HCT116 (cell line): ENCODE measurements at regions not wholly inside any gene's neighbourhood (a gene's known extent, or its start where the extent isn't known, plus 50 kb on each side); places are given as distances from the start of the nearest gene placed in this dataset.

Source experiments
- ATAC-seq: fragments of 200-7000 bp; cut with Tn5 transposase; 2 replicates; pipeline ENCODE4 v1.9.1; 2020; ENCODE audit warnings: mild to moderate bottlenecking, moderate library complexity
- BruUV-seq: library from RNA; stranded (reverse); fragments of 400-500 nt; replicated peaks from 2 replicates; lab custom pipeline; 2021; lab: Mats Ljungman, UMichigan
- CTCF ChIA-PET: fragments of 300-600 bp; sonication (Branson Sonifier 250); formaldehyde crosslinking; loops from one replicate; lab custom pipeline; 2021; ENCODE audit warnings: antibody characterized with exemption; lab: Charles Lee
- POLR2A ChIA-PET: fragments of 300-600, 350-600 bp; sonication (Branson Sonifier 250); formaldehyde crosslinking; loops from one replicate; lab custom pipeline; 2021; ENCODE audit warnings: antibody characterized with exemption; lab: Charles Lee
- RAD21 ChIA-PET, 2 experiments: fragments of 300-600 bp; sonication (Branson Sonifier 250); formaldehyde crosslinking; loops; one replicate each; lab custom pipeline; 2023; ENCODE audit warnings: low total read pairs in 2 of 2; ENCODE audit not compliant: uncharacterized antibody in 2 of 2, unreplicated experiment in 2 of 2, low non-redundant PET in 1 of 2; lab: Charles Lee
- DNase-seq: peaks from one replicate; pipeline ENCODE4 v3.0.0-alpha.2; 2010; ENCODE audit warnings: low read depth, low spot score
- H2AFZ ChIP-seq: fragments of 200-600 bp; shearing (Covaris generic), sonication (generic); 2 replicates; pipeline ENCODE4 v1.6.1; 2017; ENCODE audit warnings: low read depth, mixed run types, mixed read lengths, antibody characterized with exemption, low read length; ENCODE audit not compliant: poor library complexity, severe bottlenecking
- H3K27ac ChIP-seq: 2 replicates; pipeline ENCODE4 v1.5.1; 2012; ENCODE audit warnings: low read depth, low read length
- H3K27me3 ChIP-seq: fragments of 200-600 bp; sonication (generic); 2 replicates; pipeline ENCODE4 v1.6.1; 2016; ENCODE audit warnings: mixed run types, low read length, mixed read lengths; ENCODE audit not compliant: insufficient read depth
- H3K36me3 ChIP-seq, 2 experiments: fragments of 200-500 bp in 1 of 2; fragments of 200-600 bp in 1 of 2; sonication (Bioruptor generic) in 1 of 2; sonication (generic) in 1 of 2; 2 replicates each; pipeline versions ENCODE4 v1.5.1 to v1.6.1; 2014 to 2016; ENCODE audit warnings: low read length in 2 of 2, inconsistent platforms in 1 of 2, mixed read lengths in 1 of 2, mixed run types in 1 of 2; ENCODE audit not compliant: insufficient read depth in 2 of 2, control insufficient read depth in 1 of 2
- H3K4me1 ChIP-seq, 2 experiments: fragments of 200-600 bp in 1 of 2; sonication (generic) in 1 of 2; 2 replicates each; pipeline versions ENCODE4 v1.5.1 to v1.6.1; 2012 to 2017; ENCODE audit warnings: low read length in 2 of 2, inconsistent platforms in 1 of 2, mild to moderate bottlenecking in 1 of 2, mixed read lengths in 1 of 2, mixed run types in 1 of 2, moderate library complexity in 1 of 2; ENCODE audit not compliant: insufficient read depth in 2 of 2, control insufficient read depth in 1 of 2
- H3K4me2 ChIP-seq: fragments of 200-600 bp; sonication (generic); 2 replicates; pipeline ENCODE4 v1.6.1; 2017; ENCODE audit warnings: mixed run types, low read length, mixed read lengths
- H3K4me3 ChIP-seq, 2 experiments: fragments of 200-600 bp in 1 of 2; sonication (generic) in 1 of 2; replicated peaks in 1 of 2; 2 replicates each; pipeline ENCODE4 v1.5.1; 2011 to 2016; ENCODE audit warnings: low read length in 2 of 2, control low read depth in 1 of 2, low read depth in 1 of 2, mild to moderate bottlenecking in 1 of 2, mixed read lengths in 1 of 2, mixed run types in 1 of 2
- H3K79me2 ChIP-seq: fragments of 200-600 bp; sonication (generic); 2 replicates; pipeline ENCODE4 v1.6.1; 2017; ENCODE audit warnings: mild to moderate bottlenecking, mixed run types, low read length, moderate library complexity, mixed read lengths; ENCODE audit not compliant: insufficient read depth
- H3K9ac ChIP-seq: fragments of 200-600 bp; sonication (generic); 2 replicates; pipeline ENCODE4 v1.6.1; 2016; ENCODE audit warnings: low read length, mixed read lengths
- H3K9me2 ChIP-seq: fragments of 200-600 bp; sonication (generic), shearing (Covaris generic); 2 replicates; pipeline ENCODE4 v1.6.1; 2017; ENCODE audit warnings: mixed run types, mild to moderate bottlenecking, moderate library complexity; ENCODE audit not compliant: insufficient read depth
- H3K9me3 ChIP-seq, 2 experiments: fragments of 200-500 bp in 1 of 2; fragments of 200-600 bp in 1 of 2; sonication (Bioruptor generic) in 1 of 2; sonication (generic) in 1 of 2; 2 replicates each; pipeline ENCODE4 v1.6.1; 2014 to 2017; ENCODE audit warnings: low read length in 2 of 2, mixed read lengths in 2 of 2, inconsistent platforms in 1 of 2, low read depth in 1 of 2, mild to moderate bottlenecking in 1 of 2, mixed run types in 1 of 2, moderate library complexity in 1 of 2; ENCODE audit not compliant: control insufficient read depth in 1 of 2, insufficient read depth in 1 of 2
- H4K20me1 ChIP-seq: fragments of 200-600 bp; sonication (generic), shearing (Covaris generic); 2 replicates; pipeline ENCODE4 v1.6.1; 2017; ENCODE audit warnings: mixed run types, mild to moderate bottlenecking, moderate library complexity; ENCODE audit not compliant: insufficient read depth
- CBX3 ChIP-seq: IDR thresholded peaks from 2 replicates; pipeline ENCODE4 v1.6.1; 2012; ENCODE audit warnings: low read depth
- CEBPB ChIP-seq: IDR thresholded peaks from 2 replicates; pipeline ENCODE4 v1.6.1; 2012; ENCODE audit warnings: low read depth
- EGR1 ChIP-seq: IDR thresholded peaks from 2 replicates; pipeline ENCODE4 v1.6.1; 2012; ENCODE audit warnings: low read depth
- ELF1 ChIP-seq: IDR thresholded peaks from 2 replicates; pipeline ENCODE4 v1.6.1; 2012; ENCODE audit warnings: low read depth, borderline replicate concordance
- EZH2phosphoT487 ChIP-seq: fragments of 200-600 bp; IDR thresholded peaks from 2 replicates; pipeline ENCODE4 v1.6.1; 2018; ENCODE audit warnings: antibody characterized with exemption, borderline replicate concordance
- FOSL1 ChIP-seq: IDR thresholded peaks from 2 replicates; pipeline ENCODE4 v1.6.1; 2012; ENCODE audit warnings: low read depth
- JUND ChIP-seq: IDR thresholded peaks from 2 replicates; pipeline ENCODE4 v1.6.1; 2012
- POLR2A ChIP-seq: IDR thresholded peaks from 2 replicates; pipeline ENCODE4 v1.7.0; 2011; ENCODE audit warnings: borderline replicate concordance; ENCODE audit not compliant: insufficient read depth, insufficient read length; ENCODE audit errors: extremely low read depth
- POLR2AphosphoS5 ChIP-seq: IDR thresholded peaks from 2 replicates; pipeline ENCODE4 v1.6.1; 2011; ENCODE audit warnings: mild to moderate bottlenecking, low read depth, low read length, moderate library complexity
- RAD21 ChIP-seq: IDR thresholded peaks from 2 replicates; pipeline ENCODE4 v1.6.1; 2012; ENCODE audit warnings: low read depth, mild to moderate bottlenecking
- SIN3A ChIP-seq: IDR thresholded peaks from 2 replicates; pipeline ENCODE4 v1.6.1; 2012; ENCODE audit warnings: low read depth
- SP1 ChIP-seq: IDR thresholded peaks from 2 replicates; pipeline ENCODE4 v1.6.1; 2012; ENCODE audit warnings: low read depth
- SRF ChIP-seq: IDR thresholded peaks from 2 replicates; pipeline ENCODE4 v1.6.1; 2012; ENCODE audit warnings: low read depth
- YY1 ChIP-seq: IDR thresholded peaks from 2 replicates; pipeline ENCODE4 v1.6.1; 2011; ENCODE audit warnings: low read length, low read depth, moderate library complexity, mild to moderate bottlenecking; ENCODE audit not compliant: insufficient replicate concordance; ENCODE audit errors: extremely low read depth
- ZFX ChIP-seq: fragments of 450-650 bp; IDR thresholded peaks from 2 replicates; pipeline ENCODE4 v1.6.1; 2017
- intact Hi-C: fragments of 100-400 bp; cut with micrococcal nuclease; formaldehyde crosslinking; loops from 2 replicates; pipeline ENCODE4 v1.10.0; 2022
- TF ChIP-seq, protein P1 (sequence below): IDR thresholded peaks from 2 replicates; pipeline ENCODE4 v1.6.1; 2011; ENCODE audit warnings: mild to moderate bottlenecking, low read length, moderate library complexity; ENCODE audit not compliant: insufficient replicate concordance; ENCODE audit errors: extremely low read depth
- TF ChIP-seq, protein P2 (sequence below): IDR thresholded peaks from 2 replicates; pipeline ENCODE4 v1.6.1; 2012
- TF ChIP-seq, protein P3 (sequence below): IDR thresholded peaks from 2 replicates; pipeline ENCODE4 v1.6.1; 2012
- TF ChIP-seq, protein P4 (sequence below): IDR thresholded peaks from 2 replicates; pipeline ENCODE4 v1.6.1; 2012; ENCODE audit warnings: low read depth

DNA sequence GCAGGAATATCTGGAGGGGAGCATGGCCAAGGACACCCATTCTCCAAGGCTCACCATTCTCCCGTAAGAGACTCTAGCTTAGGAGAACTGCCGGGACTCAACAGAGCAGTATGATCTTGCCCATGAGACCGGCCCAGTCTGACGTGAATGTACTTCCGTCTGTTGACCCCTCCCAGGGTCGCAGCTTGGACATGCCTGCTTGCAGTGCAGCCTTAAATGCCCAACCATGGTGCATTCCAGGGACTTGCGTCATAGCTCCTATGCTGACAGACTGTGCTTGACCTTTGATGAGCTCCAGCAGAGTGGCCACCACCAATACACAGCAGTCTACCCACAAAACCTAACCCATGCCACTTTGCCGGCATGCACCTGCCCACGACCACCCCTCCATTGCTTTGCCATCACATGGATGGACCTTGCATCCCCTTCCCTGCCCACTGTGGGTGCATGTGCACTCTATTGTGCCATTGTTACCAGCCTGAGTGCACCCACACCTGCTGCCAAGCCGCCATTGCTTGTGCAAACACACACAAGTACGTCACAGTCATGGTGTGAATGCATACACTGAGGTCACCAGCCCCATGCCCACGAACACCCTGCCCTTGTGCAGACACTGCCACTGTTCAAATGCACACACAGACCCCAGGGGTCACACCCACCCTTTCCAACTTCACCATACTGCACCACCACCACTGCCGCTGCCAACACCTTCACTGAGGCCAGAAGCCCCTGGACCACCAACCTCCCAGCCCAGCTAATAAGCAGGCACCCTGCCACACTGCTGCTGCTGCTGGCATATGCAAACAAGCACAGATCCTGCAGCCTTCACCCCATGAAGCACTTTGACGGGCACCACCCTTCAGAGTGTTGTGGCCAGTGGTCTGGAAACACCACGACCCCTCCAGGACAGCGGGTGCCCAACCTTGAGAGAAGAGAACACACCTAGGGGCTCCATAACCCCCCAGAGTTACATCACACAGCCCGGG, 1141.3 kb downstream of the BRINP3 start:
- H3K27ac ChIP-seq, result no peak overlapping the region
- no peaks in the 10 kb centered on the region for H3K36me3 ChIP-seq
- H3K79me2 ChIP-seq, result no peaks in the 10 kb centered on the region
- H3K4me3 ChIP-seq, result no peak overlapping the region
- no peak for DNase-seq
- no peak overlapping the region for H2AFZ ChIP-seq
- no peaks in the 10 kb centered on the region for H3K4me1 ChIP-seq
- no peaks in the 10 kb centered on the region for H3K27me3 ChIP-seq
- CTCF ChIA-PET, result no interaction called here
- intact Hi-C loops, result no loop called here
- H3K9me3 ChIP-seq, result no peaks in the 10 kb centered on the region
- RAD21 ChIA-PET, result no interaction called here
- H3K4me2 ChIP-seq, result no peak overlapping the region
- POLR2A ChIA-PET, result no interaction called here
- no peak overlapping the region for H3K9ac ChIP-seq
- H3K9me2 ChIP-seq, result no peaks in the 10 kb centered on the region; the same call in 1 of the 2 replicates
- no peak for TF ChIP-seq EZH2phosphoT487
- TF ChIP-seq ZFX, result no peak
- no peak for TF ChIP-seq EGR1
- no peak for TF ChIP-seq JUND
- TF ChIP-seq, protein P1, sequence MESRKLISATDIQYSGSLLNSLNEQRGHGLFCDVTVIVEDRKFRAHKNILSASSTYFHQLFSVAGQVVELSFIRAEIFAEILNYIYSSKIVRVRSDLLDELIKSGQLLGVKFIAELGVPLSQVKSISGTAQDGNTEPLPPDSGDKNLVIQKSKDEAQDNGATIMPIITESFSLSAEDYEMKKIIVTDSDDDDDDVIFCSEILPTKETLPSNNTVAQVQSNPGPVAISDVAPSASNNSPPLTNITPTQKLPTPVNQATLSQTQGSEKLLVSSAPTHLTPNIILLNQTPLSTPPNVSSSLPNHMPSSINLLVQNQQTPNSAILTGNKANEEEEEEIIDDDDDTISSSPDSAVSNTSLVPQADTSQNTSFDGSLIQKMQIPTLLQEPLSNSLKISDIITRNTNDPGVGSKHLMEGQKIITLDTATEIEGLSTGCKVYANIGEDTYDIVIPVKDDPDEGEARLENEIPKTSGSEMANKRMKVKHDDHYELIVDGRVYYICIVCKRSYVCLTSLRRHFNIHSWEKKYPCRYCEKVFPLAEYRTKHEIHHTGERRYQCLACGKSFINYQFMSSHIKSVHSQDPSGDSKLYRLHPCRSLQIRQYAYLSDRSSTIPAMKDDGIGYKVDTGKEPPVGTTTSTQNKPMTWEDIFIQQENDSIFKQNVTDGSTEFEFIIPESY, result no peak
- TF ChIP-seq SP1, result no peak
- no peak for TF ChIP-seq POLR2AphosphoS5
- TF ChIP-seq, protein P2, sequence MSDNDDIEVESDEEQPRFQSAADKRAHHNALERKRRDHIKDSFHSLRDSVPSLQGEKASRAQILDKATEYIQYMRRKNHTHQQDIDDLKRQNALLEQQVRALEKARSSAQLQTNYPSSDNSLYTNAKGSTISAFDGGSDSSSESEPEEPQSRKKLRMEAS, result no peak
- TF ChIP-seq, protein P3, sequence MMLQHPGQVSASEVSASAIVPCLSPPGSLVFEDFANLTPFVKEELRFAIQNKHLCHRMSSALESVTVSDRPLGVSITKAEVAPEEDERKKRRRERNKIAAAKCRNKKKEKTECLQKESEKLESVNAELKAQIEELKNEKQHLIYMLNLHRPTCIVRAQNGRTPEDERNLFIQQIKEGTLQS, result no peak
- no peak for TF ChIP-seq POLR2A
- TF ChIP-seq CBX3, result no peak
- TF ChIP-seq SRF, result no peak
- no peak for TF ChIP-seq FOSL1
- no peak for TF ChIP-seq CEBPB
- TF ChIP-seq, protein P4, sequence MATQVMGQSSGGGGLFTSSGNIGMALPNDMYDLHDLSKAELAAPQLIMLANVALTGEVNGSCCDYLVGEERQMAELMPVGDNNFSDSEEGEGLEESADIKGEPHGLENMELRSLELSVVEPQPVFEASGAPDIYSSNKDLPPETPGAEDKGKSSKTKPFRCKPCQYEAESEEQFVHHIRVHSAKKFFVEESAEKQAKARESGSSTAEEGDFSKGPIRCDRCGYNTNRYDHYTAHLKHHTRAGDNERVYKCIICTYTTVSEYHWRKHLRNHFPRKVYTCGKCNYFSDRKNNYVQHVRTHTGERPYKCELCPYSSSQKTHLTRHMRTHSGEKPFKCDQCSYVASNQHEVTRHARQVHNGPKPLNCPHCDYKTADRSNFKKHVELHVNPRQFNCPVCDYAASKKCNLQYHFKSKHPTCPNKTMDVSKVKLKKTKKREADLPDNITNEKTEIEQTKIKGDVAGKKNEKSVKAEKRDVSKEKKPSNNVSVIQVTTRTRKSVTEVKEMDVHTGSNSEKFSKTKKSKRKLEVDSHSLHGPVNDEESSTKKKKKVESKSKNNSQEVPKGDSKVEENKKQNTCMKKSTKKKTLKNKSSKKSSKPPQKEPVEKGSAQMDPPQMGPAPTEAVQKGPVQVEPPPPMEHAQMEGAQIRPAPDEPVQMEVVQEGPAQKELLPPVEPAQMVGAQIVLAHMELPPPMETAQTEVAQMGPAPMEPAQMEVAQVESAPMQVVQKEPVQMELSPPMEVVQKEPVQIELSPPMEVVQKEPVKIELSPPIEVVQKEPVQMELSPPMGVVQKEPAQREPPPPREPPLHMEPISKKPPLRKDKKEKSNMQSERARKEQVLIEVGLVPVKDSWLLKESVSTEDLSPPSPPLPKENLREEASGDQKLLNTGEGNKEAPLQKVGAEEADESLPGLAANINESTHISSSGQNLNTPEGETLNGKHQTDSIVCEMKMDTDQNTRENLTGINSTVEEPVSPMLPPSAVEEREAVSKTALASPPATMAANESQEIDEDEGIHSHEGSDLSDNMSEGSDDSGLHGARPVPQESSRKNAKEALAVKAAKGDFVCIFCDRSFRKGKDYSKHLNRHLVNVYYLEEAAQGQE, result no peak
- TF ChIP-seq ELF1, result no peak
- TF ChIP-seq SIN3A, result no peak
- TF ChIP-seq RAD21, result no peak
- no peak for TF ChIP-seq YY1
- no peaks in the 10 kb centered on the region for H4K20me1 ChIP-seq
- no TSS peak for BruUV-seq
- ATAC-seq, result no peak
